K562 (cell line): ENCODE measurements at regions not wholly inside any gene's neighbourhood (a gene's known extent, or its start where the extent isn't known, plus 50 kb on each side); places are given as distances from the start of the nearest gene placed in this dataset.

Experiments used
- BACH1 ChIP-seq: fragments of 200-800 bp; sonication (Bioruptor generic); IDR thresholded peaks from 2 replicates; pipeline ENCODE4 v1.6.1; 2016; ENCODE audit warnings: missing genetic modification characterization, missing compliant biosample characterization
- DNMT1 ChIP-seq: fragments of 450-650 bp; IDR thresholded peaks from 2 replicates; pipeline ENCODE4 v1.6.1; 2016; ENCODE audit warnings: antibody characterized with exemption, mild to moderate bottlenecking
- POLR2AphosphoS5 ChIP-seq: IDR thresholded peaks from 2 replicates; pipeline ENCODE4 v1.6.1; 2011; ENCODE audit warnings: mild to moderate bottlenecking, low read depth, low read length, moderate library complexity; ENCODE audit not compliant: control insufficient read depth, insufficient read depth
- SMARCC2 ChIP-seq: fragments of 450-650 bp; IDR thresholded peaks from 2 replicates; pipeline ENCODE4 v1.6.1; 2017; ENCODE audit warnings: antibody characterized with exemption, moderate library complexity, mild to moderate bottlenecking, low read depth
- SRSF1 ChIP-seq: fragments of 200-400 bp; formaldehyde crosslinking; IDR thresholded peaks from 2 replicates; pipeline ENCODE4 v1.6.1; 2017; ENCODE audit warnings: mild to moderate bottlenecking, low read depth, low read length, moderate library complexity
- ZNF224 ChIP-seq: sonication (generic); formaldehyde crosslinking; IDR thresholded peaks from 2 replicates; pipeline ENCODE4 v1.8.0; 2022; ENCODE audit warnings: mild to moderate bottlenecking, missing genetic modification reagents
- TF ChIP-seq, protein P1 (sequence below), 3 experiments: IDR thresholded peaks in 2 of 3; conservative IDR thresholded peaks in 1 of 3; 2 replicates each; pipeline ENCODE4 v1.5.1; 2011 to 2012; ENCODE audit warnings: low read length in 3 of 3, mild to moderate bottlenecking in 3 of 3, control low read depth in 2 of 3, improper control_type of control experiment in 1 of 3, inconsistent platforms in 1 of 3, low read depth in 1 of 3, mixed read lengths in 1 of 3, moderate library complexity in 1 of 3; ENCODE audit not compliant: insufficient read depth in 2 of 3
- TF ChIP-seq, protein P2 (sequence below): sonication (generic); formaldehyde crosslinking; IDR thresholded peaks from 2 replicates; pipeline ENCODE4 v1.8.1; 2023; ENCODE audit warnings: mild to moderate bottlenecking, missing genetic modification reagents

DNA sequence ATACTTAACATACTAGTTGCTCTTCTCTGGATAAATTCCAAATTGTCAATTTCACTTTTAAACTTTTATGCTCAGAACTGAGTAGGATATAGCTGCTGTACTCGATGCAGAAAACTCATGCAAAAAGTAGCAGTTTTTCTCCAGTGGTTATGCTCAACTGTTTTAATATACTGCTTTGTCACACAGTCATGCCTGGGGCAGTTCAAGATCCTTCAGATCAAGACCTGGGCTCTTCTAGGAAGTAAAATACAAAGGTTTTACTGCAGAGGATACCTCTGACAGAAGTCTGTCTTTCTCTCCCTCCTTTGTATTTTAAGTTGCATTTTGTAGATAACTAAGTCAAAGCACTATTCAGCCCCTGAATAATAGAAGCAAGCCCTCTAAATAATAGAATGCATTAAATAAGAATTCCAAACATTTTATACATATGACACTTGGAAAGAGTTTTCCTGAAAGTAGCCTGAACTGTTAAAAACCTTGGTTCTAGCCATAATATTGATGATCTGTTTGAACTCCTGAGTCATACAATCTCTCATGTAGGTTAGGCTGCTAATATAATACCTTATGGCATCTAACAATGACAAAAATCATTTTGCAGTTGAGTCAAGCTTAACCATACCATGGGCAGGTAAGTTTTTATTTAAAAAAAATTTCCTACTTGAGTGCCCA lies 183.3 kb upstream of the TRIB2 start:
- TF ChIP-seq SRSF1 (no peak), POLR2AphosphoS5 (no peak), BACH1 (tag) (no peak), SMARCC2 (no peak), DNMT1 (no peak), ZNF224 (CRISPR knock-in tag) (no peak)
- TF ChIP-seq, protein P1, sequence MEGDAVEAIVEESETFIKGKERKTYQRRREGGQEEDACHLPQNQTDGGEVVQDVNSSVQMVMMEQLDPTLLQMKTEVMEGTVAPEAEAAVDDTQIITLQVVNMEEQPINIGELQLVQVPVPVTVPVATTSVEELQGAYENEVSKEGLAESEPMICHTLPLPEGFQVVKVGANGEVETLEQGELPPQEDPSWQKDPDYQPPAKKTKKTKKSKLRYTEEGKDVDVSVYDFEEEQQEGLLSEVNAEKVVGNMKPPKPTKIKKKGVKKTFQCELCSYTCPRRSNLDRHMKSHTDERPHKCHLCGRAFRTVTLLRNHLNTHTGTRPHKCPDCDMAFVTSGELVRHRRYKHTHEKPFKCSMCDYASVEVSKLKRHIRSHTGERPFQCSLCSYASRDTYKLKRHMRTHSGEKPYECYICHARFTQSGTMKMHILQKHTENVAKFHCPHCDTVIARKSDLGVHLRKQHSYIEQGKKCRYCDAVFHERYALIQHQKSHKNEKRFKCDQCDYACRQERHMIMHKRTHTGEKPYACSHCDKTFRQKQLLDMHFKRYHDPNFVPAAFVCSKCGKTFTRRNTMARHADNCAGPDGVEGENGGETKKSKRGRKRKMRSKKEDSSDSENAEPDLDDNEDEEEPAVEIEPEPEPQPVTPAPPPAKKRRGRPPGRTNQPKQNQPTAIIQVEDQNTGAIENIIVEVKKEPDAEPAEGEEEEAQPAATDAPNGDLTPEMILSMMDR (IDR thresholded peaks at IDR 0.05 in 2 of 3, conservative IDR thresholded peaks at IDR 0.05 in 1 of 3; ENCODE audit: insufficient read depth in 2 of 3, low read depth in 1 of 3, low read length in 3 of 3): no peak
- TF ChIP-seq, protein P2, sequence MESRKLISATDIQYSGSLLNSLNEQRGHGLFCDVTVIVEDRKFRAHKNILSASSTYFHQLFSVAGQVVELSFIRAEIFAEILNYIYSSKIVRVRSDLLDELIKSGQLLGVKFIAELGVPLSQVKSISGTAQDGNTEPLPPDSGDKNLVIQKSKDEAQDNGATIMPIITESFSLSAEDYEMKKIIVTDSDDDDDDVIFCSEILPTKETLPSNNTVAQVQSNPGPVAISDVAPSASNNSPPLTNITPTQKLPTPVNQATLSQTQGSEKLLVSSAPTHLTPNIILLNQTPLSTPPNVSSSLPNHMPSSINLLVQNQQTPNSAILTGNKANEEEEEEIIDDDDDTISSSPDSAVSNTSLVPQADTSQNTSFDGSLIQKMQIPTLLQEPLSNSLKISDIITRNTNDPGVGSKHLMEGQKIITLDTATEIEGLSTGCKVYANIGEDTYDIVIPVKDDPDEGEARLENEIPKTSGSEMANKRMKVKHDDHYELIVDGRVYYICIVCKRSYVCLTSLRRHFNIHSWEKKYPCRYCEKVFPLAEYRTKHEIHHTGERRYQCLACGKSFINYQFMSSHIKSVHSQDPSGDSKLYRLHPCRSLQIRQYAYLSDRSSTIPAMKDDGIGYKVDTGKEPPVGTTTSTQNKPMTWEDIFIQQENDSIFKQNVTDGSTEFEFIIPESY (CRISPR knock-in tag): no peak
